Erythroblast (primary cell): ENCODE measurements at regions not wholly inside any gene's neighbourhood (a gene's known extent, or its start where the extent isn't known, plus 50 kb on each side); places are given as distances from the start of the nearest gene placed in this dataset.

Experiments used
- GATA1 ChIP-seq: IDR thresholded peaks from 2 replicates; pipeline ENCODE4 v1.6.1; 2011; ENCODE audit warnings: low read depth, mild to moderate bottlenecking, control low read depth, low read length, moderate library complexity
- POLR2A ChIP-seq: IDR thresholded peaks from 2 replicates; pipeline ENCODE4 v1.6.1; 2011; ENCODE audit warnings: mild to moderate bottlenecking, low read length

DNA sequence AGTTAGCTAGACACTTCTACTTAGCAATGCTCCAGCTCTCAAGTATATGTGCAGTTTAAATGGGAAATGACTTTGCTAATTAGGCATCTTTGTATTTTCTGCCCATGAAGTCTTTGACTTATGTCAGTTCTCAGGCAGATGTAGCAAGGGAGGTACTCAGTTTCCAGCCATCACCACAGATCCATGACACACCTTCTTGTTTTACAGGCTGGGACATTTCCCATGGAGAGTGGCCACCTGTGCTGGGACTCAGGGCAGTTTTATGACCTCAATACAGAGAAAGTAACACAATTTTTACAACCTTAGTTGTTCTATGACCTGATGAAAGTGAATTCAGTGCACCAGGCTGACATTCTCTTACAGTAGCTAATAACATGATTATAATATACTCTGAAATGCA lies 280.7 kb upstream of the GK2 start:
- TF ChIP-seq POLR2A: no peak
- TF ChIP-seq GATA1: no peak
